PFSK-1 (cell line): ENCODE measurements at regions not wholly inside any gene's neighbourhood (a gene's known extent, or its start where the extent isn't known, plus 50 kb on each side); places are given as distances from the start of the nearest gene placed in this dataset.

ENCODE experiments used
- POLR2AphosphoS5 ChIP-seq: IDR thresholded peaks from 2 replicates; pipeline ENCODE4 v1.6.1; 2012; ENCODE audit warnings: low read depth, mild to moderate bottlenecking, control low read depth, low read length, moderate library complexity
- REST ChIP-seq, 2 experiments: IDR thresholded peaks; 2 replicates each; pipeline versions ENCODE4 v1.6.1 to v1.8.0; 2011 to 2012; ENCODE audit warnings: low read depth in 2 of 2, low read length in 2 of 2, control low read depth in 1 of 2, inconsistent platforms in 1 of 2, mild to moderate bottlenecking in 1 of 2, moderate library complexity in 1 of 2; ENCODE audit not compliant: insufficient read depth in 1 of 2
- TAF1 ChIP-seq: IDR thresholded peaks from 2 replicates; pipeline ENCODE4 v1.6.1; 2012; ENCODE audit warnings: low read length, control low read depth, borderline replicate concordance; ENCODE audit not compliant: insufficient read depth

- no peak for TF ChIP-seq TAF1
- no peak for TF ChIP-seq POLR2AphosphoS5
- no peak for TF ChIP-seq REST (IDR thresholded peaks at IDR 0.05; ENCODE audit: insufficient read depth in 1 of 2, low read depth in 2 of 2, low read length in 2 of 2)
Observed at GRCh38 chr21:15650735-15651134, 79.0 kb upstream of the USP25 start.
